Prostate gland (tissue), 2 donors: ENCODE measurements at regions not wholly inside any gene's neighbourhood (a gene's known extent, or its start where the extent isn't known, plus 50 kb on each side); places are given as distances from the start of the nearest gene placed in this dataset.

Source experiments
- CTCF ChIP-seq, 4 experiments: fragments of 200-600 bp in 2 of 4; fragments of 450-650 bp in 2 of 4; sonication (generic) in 2 of 4; IDR thresholded peaks; 1 replicate in 3 of 4; 2 replicates in 1 of 4; pipeline ENCODE4 v1.5.1; 2016 to 2019; ENCODE audit warnings: antibody characterized with exemption in 4 of 4, mild to moderate bottlenecking in 2 of 4, moderate library complexity in 2 of 4
- POLR2A ChIP-seq: fragments of 450-650 bp; IDR thresholded peaks from one replicate; pipeline ENCODE4 v1.6.1; 2016; ENCODE audit warnings: antibody characterized with exemption, mild to moderate bottlenecking
- POLR2AphosphoS5 ChIP-seq: sonication (generic); formaldehyde crosslinking; IDR thresholded peaks from one replicate; pipeline ENCODE4 v1.6.1; 2017; ENCODE audit warnings: antibody characterized with exemption

GRCh38 chr3:164236851-164237250, 841.4 kb downstream of the SI start:
- TF ChIP-seq CTCF (IDR thresholded peaks at IDR 0.05) (no peak), POLR2A (no peak), POLR2AphosphoS5 (no peak)
